Fibroblast of lung (primary cell): ENCODE measurements at regions not wholly inside any gene's neighbourhood (a gene's known extent, or its start where the extent isn't known, plus 50 kb on each side); places are given as distances from the start of the nearest gene placed in this dataset.

Experiments used
- DNase-seq, 2 donors: peaks; one replicate each; pipeline versions ENCODE4 v3.0.0 to v3.0.0-alpha.2; 2010; ENCODE audit warnings: low read depth in 2 of 2
- H2AFZ ChIP-seq: 2 replicates; pipeline ENCODE4 v1.5.1; 2012; ENCODE audit warnings: low read length, control low read depth, inconsistent platforms
- H3K27ac ChIP-seq: 2 replicates; pipeline ENCODE4 v1.5.1; 2011; ENCODE audit warnings: low read length, control low read depth; ENCODE audit not compliant: insufficient read depth
- H3K27me3 ChIP-seq: 2 replicates; pipeline ENCODE4 v1.5.1; 2011; ENCODE audit warnings: mild to moderate bottlenecking, low read length; ENCODE audit not compliant: control insufficient read depth, insufficient read depth
- H3K36me3 ChIP-seq: 2 replicates; pipeline ENCODE4 v1.5.1; 2011; ENCODE audit warnings: low read length; ENCODE audit not compliant: control insufficient read depth, insufficient read depth
- H3K4me1 ChIP-seq: 2 replicates; pipeline ENCODE4 v1.5.1; 2011; ENCODE audit warnings: low read length; ENCODE audit not compliant: control insufficient read depth, insufficient read depth; ENCODE audit errors: extremely low read depth
- H3K4me2 ChIP-seq: 2 replicates; pipeline ENCODE4 v1.5.1; 2011; ENCODE audit warnings: low read length, control low read depth; ENCODE audit not compliant: insufficient read depth; ENCODE audit errors: extremely low read depth
- H3K4me3 ChIP-seq, 4 experiments: fragments of 200-600 bp in 1 of 4; sonication (generic) in 1 of 4; replicated peaks in 1 of 4; 2 replicates each; pipeline ENCODE4 v1.5.1; 2011 to 2016; ENCODE audit warnings: low read length in 4 of 4, low read depth in 3 of 4, mild to moderate bottlenecking in 3 of 4, control low read depth in 2 of 4, inconsistent platforms in 1 of 4, mixed read lengths in 1 of 4; ENCODE audit not compliant: insufficient read depth in 1 of 4; ENCODE audit errors: control extremely low read depth in 1 of 4
- H3K79me2 ChIP-seq: 2 replicates; pipeline ENCODE4 v1.5.1; 2012; ENCODE audit warnings: mild to moderate bottlenecking, low read length, inconsistent platforms; ENCODE audit not compliant: control insufficient read depth, insufficient read depth
- H3K9ac ChIP-seq: 2 replicates; pipeline ENCODE4 v1.5.1; 2011; ENCODE audit warnings: mild to moderate bottlenecking, low read length, control low read depth; ENCODE audit not compliant: insufficient read depth
- H3K9me3 ChIP-seq: 2 replicates; pipeline ENCODE4 v1.5.1; 2012; ENCODE audit warnings: low read depth, low read length; ENCODE audit not compliant: control insufficient read depth, insufficient read depth
- H4K20me1 ChIP-seq: 2 replicates; pipeline ENCODE4 v1.5.1; 2011; ENCODE audit warnings: low read length; ENCODE audit not compliant: control insufficient read depth, insufficient read depth; ENCODE audit errors: extremely low read depth
- CTCF ChIP-seq, 2 donors: IDR thresholded peaks in 1 of 2; conservative IDR thresholded peaks in 1 of 2; 1 replicate in 1 of 2; 2 replicates in 1 of 2; pipeline ENCODE4 v1.5.1; 2011 to 2012; ENCODE audit warnings: low read length in 2 of 2, control low read depth in 1 of 2, inconsistent platforms in 1 of 2, low read depth in 1 of 2, mild to moderate bottlenecking in 1 of 2
- EZH2 ChIP-seq: IDR thresholded peaks from 2 replicates; pipeline ENCODE4 v1.5.1; 2012; ENCODE audit warnings: low read length, control low read depth, mild to moderate bottlenecking; ENCODE audit errors: missing control alignments

GRCh38 chr21:18940791-18941190, 537.2 kb upstream of the TMPRSS15 start:
- H3K36me3 ChIP-seq = no peaks in the 10 kb centered on the region
- TF ChIP-seq EZH2 (no peak), CTCF (conservative IDR thresholded peaks at IDR 0.05 in 1 of 2, IDR thresholded peaks at IDR 0.05 in 1 of 2; ENCODE audit: low read depth in 1 of 2, low read length in 2 of 2) (no peak)
- H3K27ac ChIP-seq = no peak overlapping the region
- H2AFZ ChIP-seq = no peak overlapping the region
- no peaks in the 10 kb centered on the region for H3K79me2 ChIP-seq
- H4K20me1 ChIP-seq = no peaks in the 10 kb centered on the region
- H3K4me1 ChIP-seq = no peaks in the 10 kb centered on the region
- no peaks in the 10 kb centered on the region for H3K27me3 ChIP-seq
- no peak overlapping the region for H3K9ac ChIP-seq
- no peaks in the 10 kb centered on the region for H3K9me3 ChIP-seq
- no peak overlapping the region for H3K4me3 ChIP-seq
- no peak overlapping the region for H3K4me2 ChIP-seq
- no peak for DNase-seq

- H3K9ac ChIP-seq = no peak overlapping the region
- no peak overlapping the region for H2AFZ ChIP-seq
- no peaks in the 10 kb centered on the region for H3K9me3 ChIP-seq
- H3K4me1 ChIP-seq = no peaks in the 10 kb centered on the region
- TF ChIP-seq EZH2 = no peak
- no peak for TF ChIP-seq CTCF (conservative IDR thresholded peaks at IDR 0.05 in 1 of 2, IDR thresholded peaks at IDR 0.05 in 1 of 2; ENCODE audit: low read depth in 1 of 2, low read length in 2 of 2)
- H3K27ac ChIP-seq = no peak overlapping the region
- no peak overlapping the region for H3K4me2 ChIP-seq
- H4K20me1 ChIP-seq = no peaks in the 10 kb centered on the region
- H3K27me3 ChIP-seq = no peaks in the 10 kb centered on the region
- H3K4me3 ChIP-seq = no peak overlapping the region
- no peak for DNase-seq
- H3K79me2 ChIP-seq = no peaks in the 10 kb centered on the region
- no peaks in the 10 kb centered on the region for H3K36me3 ChIP-seq
These were observed 546.6 kb upstream of the TMPRSS15 start for GRCh38 chr21:18950045-18950740.

- H3K4me2 ChIP-seq = no peak overlapping the region
- H2AFZ ChIP-seq = no peak overlapping the region
- TF ChIP-seq CTCF (conservative IDR thresholded peaks at IDR 0.05 in 1 of 2, IDR thresholded peaks at IDR 0.05 in 1 of 2; ENCODE audit: low read depth in 1 of 2, low read length in 2 of 2) = no peak
- TF ChIP-seq EZH2 = no peak
- no peak overlapping the region for H3K9ac ChIP-seq
- H3K36me3 ChIP-seq = no peaks in the 10 kb centered on the region
- no peaks in the 10 kb centered on the region for H3K79me2 ChIP-seq
- H3K4me1 ChIP-seq = no peaks in the 10 kb centered on the region
- H3K27me3 ChIP-seq = no peaks in the 10 kb centered on the region
- no peaks in the 10 kb centered on the region for H3K9me3 ChIP-seq
- H3K27ac ChIP-seq = no peak overlapping the region
- H3K4me3 ChIP-seq = no peak overlapping the region
- H4K20me1 ChIP-seq = no peaks in the 10 kb centered on the region
- DNase-seq = no peak
These were observed 547.9 kb upstream of the TMPRSS15 start for GRCh38 chr21:18951271-18952038.
